ENCODE measurements at regions not wholly inside any gene's neighbourhood (a gene's known extent, or its start where the extent isn't known, plus 50 kb on each side); places are given as distances from the start of the nearest gene placed in this dataset.

GRCh38 chr17:13407381-13407780 is 194.3 kb downstream of the HS3ST3A1 start:
- POLR2A ChIA-PET, result no interaction called here
- H3K36me3 ChIP-seq (ENCODE audit: control insufficient read depth, insufficient read depth, low read length), result no peaks in the 10 kb centered on the region
- DNase-seq (ENCODE audit: low read depth), result no peak
- no peaks in the 10 kb centered on the region for H3K27me3 ChIP-seq (ENCODE audit: control insufficient read depth, insufficient read depth, low read length)
- no peak for TF ChIP-seq CTCF (IDR thresholded peaks at IDR 0.05; ENCODE audit: insufficient read depth, low read depth, low read length)
- CTCF ChIA-PET, result no interaction called here
- no peak overlapping the region for H3K4me3 ChIP-seq (ENCODE audit: low read depth, low read length)

- no peak for DNase-seq (ENCODE audit: low read depth)
- no peak overlapping the region for H3K4me3 ChIP-seq (ENCODE audit: low read depth, low read length)
- H3K36me3 ChIP-seq (ENCODE audit: control insufficient read depth, insufficient read depth, low read length), result no peaks in the 10 kb centered on the region
- ChIA-PET POLR2A (no interaction called here), CTCF (interaction anchor here (2.0 kb wide), 1 partner anchor 59 kb away, joined by 4 read pairs; no protein-coding TSS in a partner anchor)
- no peaks in the 10 kb centered on the region; the same call in 1 of the 2 replicates for H3K27me3 ChIP-seq (ENCODE audit: control insufficient read depth, insufficient read depth, low read length)
- TF ChIP-seq CTCF (IDR thresholded peaks at IDR 0.05; ENCODE audit: insufficient read depth, low read depth, low read length), result no peak
These were observed 195.9 kb downstream of the HS3ST3A1 start for GRCh38 chr17:13405807-13406206.

DNA sequence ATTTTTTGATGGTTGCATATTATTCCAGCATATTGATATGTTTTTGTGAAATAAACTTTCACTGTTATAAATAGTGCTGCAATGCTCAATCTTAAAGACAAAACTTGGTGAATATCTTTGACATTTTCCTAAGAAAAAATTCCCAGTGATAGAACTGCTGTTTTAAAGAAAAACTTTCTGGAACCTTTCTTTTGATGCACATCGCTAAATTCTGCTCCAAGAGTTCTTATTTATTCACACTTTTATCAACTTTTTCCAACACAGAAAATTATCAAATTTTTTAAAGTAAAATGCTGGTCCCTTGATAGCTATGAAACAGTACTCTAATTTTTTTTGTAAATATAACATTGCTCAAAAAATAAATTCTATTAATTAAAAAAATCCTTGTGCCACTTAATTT is 196.6 kb downstream of the HS3ST3A1 start:
- ChIA-PET POLR2A (no interaction called here), CTCF (interaction anchor here (2.0 kb wide), 1 partner anchor 59 kb away, joined by 4 read pairs; no protein-coding TSS in a partner anchor)
- H3K36me3 ChIP-seq (ENCODE audit: control insufficient read depth, insufficient read depth, low read length), result no peaks in the 10 kb centered on the region
- TF ChIP-seq CTCF (IDR thresholded peaks at IDR 0.05; ENCODE audit: insufficient read depth, low read depth, low read length), result no peak
- no peak for DNase-seq (ENCODE audit: low read depth)
- no peak overlapping the region for H3K4me3 ChIP-seq (ENCODE audit: low read depth, low read length)
- no peaks in the 10 kb centered on the region; the same call in 1 of the 2 replicates for H3K27me3 ChIP-seq (ENCODE audit: control insufficient read depth, insufficient read depth, low read length)

GRCh38 chr17:13403982-13404946 is 197.5 kb downstream of the HS3ST3A1 start:
- no peak for DNase-seq (ENCODE audit: low read depth)
- Histone ChIP-seq H3K36me3 (ENCODE audit: control insufficient read depth, insufficient read depth, low read length) (no peaks in the 10 kb centered on the region), H3K4me3 (ENCODE audit: low read depth, low read length) (no peak overlapping the region), H3K27me3 (ENCODE audit: control insufficient read depth, insufficient read depth, low read length) (no peaks in the 10 kb centered on the region; the same call in 1 of the 2 replicates)
- POLR2A ChIA-PET, result no interaction called here
- CTCF ChIA-PET, result interaction anchor here (1.5 kb wide), 1 partner anchor 18 kb away, joined by 3 read pairs; no protein-coding TSS in a partner anchor
- no peak for TF ChIP-seq CTCF (IDR thresholded peaks at IDR 0.05; ENCODE audit: insufficient read depth, low read depth, low read length)

GRCh38 chr17:13400491-13400890 is 201.2 kb downstream of the HS3ST3A1 start:
- no peak for DNase-seq (ENCODE audit: low read depth)
- H3K4me3 ChIP-seq (ENCODE audit: low read depth, low read length), result no peak overlapping the region
- ChIA-PET POLR2A (no interaction called here), CTCF (interaction anchor here (1.2 kb wide), 1 partner anchor 14 kb away, joined by 3 read pairs; no protein-coding TSS in a partner anchor)
- H3K36me3 ChIP-seq (ENCODE audit: control insufficient read depth, insufficient read depth, low read length), result no peaks in the 10 kb centered on the region
- H3K27me3 ChIP-seq (ENCODE audit: control insufficient read depth, insufficient read depth, low read length), result no peaks in the 10 kb centered on the region; the same call in 1 of the 2 replicates
- no peak for TF ChIP-seq CTCF (IDR thresholded peaks at IDR 0.05; ENCODE audit: insufficient read depth, low read depth, low read length)
